ENCODE measurements at regions not wholly inside any gene's neighbourhood (a gene's known extent, or its start where the extent isn't known, plus 50 kb on each side); places are given as distances from the start of the nearest gene placed in this dataset.

DNA sequence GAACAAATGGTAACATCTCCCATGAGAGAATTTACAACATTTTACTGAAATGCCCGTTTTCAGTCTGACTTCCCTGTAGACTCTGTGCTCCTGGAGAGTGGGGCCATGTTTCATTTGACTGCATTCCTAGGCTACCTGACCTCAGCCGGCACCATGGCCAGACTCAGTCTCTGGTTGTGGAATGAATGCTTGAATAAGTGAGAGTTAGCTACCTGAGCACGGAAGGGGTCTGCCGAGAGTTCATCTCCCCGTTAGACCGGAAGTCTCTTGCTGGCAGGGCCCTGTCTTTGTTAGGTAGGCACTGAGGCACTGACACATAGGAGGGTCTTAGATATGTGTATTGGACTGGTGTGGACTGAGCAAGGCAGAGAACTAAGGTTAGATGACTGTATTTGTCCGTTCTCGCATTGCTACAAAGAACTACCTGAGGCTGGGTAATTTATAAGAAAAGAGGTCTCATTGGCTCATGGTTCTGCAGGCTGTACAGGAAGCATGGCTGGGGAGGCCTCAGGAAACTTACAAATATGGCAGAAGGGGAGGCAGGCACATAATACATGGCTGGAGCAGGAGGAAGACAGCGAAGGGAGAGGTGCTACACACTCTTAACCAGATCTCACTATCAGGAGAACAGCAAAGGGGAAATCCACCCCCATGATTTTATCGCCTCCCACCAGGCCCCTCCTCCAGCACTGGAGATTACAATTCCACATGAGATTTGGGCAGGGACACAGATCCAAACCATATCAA, 271.2 kb downstream of the GLI2 start:
- Histone ChIP-seq H2AFZ (ENCODE audit: low read depth) (no peak overlapping the region), H3K27ac (no peak overlapping the region), H3K27me3 (ENCODE audit: insufficient read depth, low read depth) (no peaks in the 10 kb centered on the region), H4K20me1 (ENCODE audit: insufficient read depth) (no peaks in the 10 kb centered on the region), H3K4me1 (ENCODE audit: low read depth, poor library complexity, severe bottlenecking) (no peaks in the 10 kb centered on the region), H3K9ac (no peak overlapping the region), H3K4me3 (IDR thresholded peaks at IDR 0.05; ENCODE audit: insufficient read depth, low read depth, low read length) (no peak overlapping the region), H3K36me3 (ENCODE audit: insufficient read depth) (no peaks in the 10 kb centered on the region), H3K4me2 (no peak overlapping the region), H3K79me2 (ENCODE audit: insufficient read depth, low read depth) (no peaks in the 10 kb centered on the region)
- TF ChIP-seq CTCF (conservative IDR thresholded peaks at IDR 0.05; ENCODE audit: low read depth, low read length), result no peak

GRCh38 chr2:121007490-121007853, 271.8 kb downstream of the GLI2 start:
- no peaks in the 10 kb centered on the region for H4K20me1 ChIP-seq (ENCODE audit: insufficient read depth)
- H2AFZ ChIP-seq (ENCODE audit: low read depth), result no peak overlapping the region
- no peaks in the 10 kb centered on the region for H3K4me1 ChIP-seq (ENCODE audit: low read depth, poor library complexity, severe bottlenecking)
- H3K4me2 ChIP-seq, result no peak overlapping the region
- no peak overlapping the region for H3K4me3 ChIP-seq (IDR thresholded peaks at IDR 0.05; ENCODE audit: insufficient read depth, low read depth, low read length)
- no peak overlapping the region for H3K9ac ChIP-seq
- no peaks in the 10 kb centered on the region for H3K36me3 ChIP-seq (ENCODE audit: insufficient read depth)
- H3K79me2 ChIP-seq (ENCODE audit: insufficient read depth, low read depth), result no peaks in the 10 kb centered on the region
- no peak overlapping the region for H3K27ac ChIP-seq
- H3K27me3 ChIP-seq (ENCODE audit: insufficient read depth, low read depth), result no peaks in the 10 kb centered on the region
- no peak for TF ChIP-seq CTCF (conservative IDR thresholded peaks at IDR 0.05; ENCODE audit: low read depth, low read length)

- no peak for TF ChIP-seq CTCF (conservative IDR thresholded peaks at IDR 0.05; ENCODE audit: low read depth, low read length)
- Histone ChIP-seq H3K4me2 (no peak overlapping the region), H4K20me1 (ENCODE audit: insufficient read depth) (no peaks in the 10 kb centered on the region), H2AFZ (ENCODE audit: low read depth) (no peak overlapping the region), H3K4me1 (ENCODE audit: low read depth, poor library complexity, severe bottlenecking) (no peaks in the 10 kb centered on the region), H3K9ac (no peak overlapping the region), H3K79me2 (ENCODE audit: insufficient read depth, low read depth) (no peaks in the 10 kb centered on the region), H3K4me3 (IDR thresholded peaks at IDR 0.05; ENCODE audit: insufficient read depth, low read depth, low read length) (no peak overlapping the region), H3K27ac (no peak overlapping the region), H3K36me3 (ENCODE audit: insufficient read depth) (no peaks in the 10 kb centered on the region), H3K27me3 (ENCODE audit: insufficient read depth, low read depth) (no peaks in the 10 kb centered on the region)
Measured at GRCh38 chr2:121008975-121009374, 273.3 kb downstream of the GLI2 start.

GRCh38 chr2:121010998-121011397, 274.0 kb downstream of the TFCP2L1 start:
- no peak overlapping the region for H2AFZ ChIP-seq (ENCODE audit: low read depth)
- no peaks in the 10 kb centered on the region for H3K4me1 ChIP-seq (ENCODE audit: low read depth, poor library complexity, severe bottlenecking)
- H3K36me3 ChIP-seq (ENCODE audit: insufficient read depth), result no peaks in the 10 kb centered on the region
- H3K4me2 ChIP-seq, result no peak overlapping the region
- no peak overlapping the region for H3K27ac ChIP-seq
- no peaks in the 10 kb centered on the region for H3K79me2 ChIP-seq (ENCODE audit: insufficient read depth, low read depth)
- no peak overlapping the region for H3K9ac ChIP-seq
- H4K20me1 ChIP-seq (ENCODE audit: insufficient read depth), result no peaks in the 10 kb centered on the region
- H3K27me3 ChIP-seq (ENCODE audit: insufficient read depth, low read depth), result no peaks in the 10 kb centered on the region
- no peak for TF ChIP-seq CTCF (conservative IDR thresholded peaks at IDR 0.05; ENCODE audit: low read depth, low read length)
- H3K4me3 ChIP-seq (IDR thresholded peaks at IDR 0.05; ENCODE audit: insufficient read depth, low read depth, low read length), result no peak overlapping the region

Data from KMS-11 (cell line).